SK-N-SH treated with all-trans-retinoic acid at 6 μM for 48 hours (cell line): ENCODE measurements at regions not wholly inside any gene's neighbourhood (a gene's known extent, or its start where the extent isn't known, plus 50 kb on each side); places are given as distances from the start of the nearest gene placed in this dataset.

Source experiments
- CREB5 ChIP-seq: fragments of 250-450 bp; sonication (Bioruptor Pico); IDR thresholded peaks from 2 replicates; pipeline ENCODE4 v1.5.1; 2020; ENCODE audit warnings: low read depth, mild to moderate bottlenecking, moderate library complexity
- CSDC2 ChIP-seq: fragments of 250-450 bp; sonication (Bioruptor Pico); IDR thresholded peaks from 2 replicates; pipeline ENCODE4 v1.5.0; 2020; ENCODE audit warnings: mild to moderate bottlenecking, moderate library complexity
- CSRNP3 ChIP-seq: fragments of 250-450 bp; sonication (Bioruptor Pico); IDR thresholded peaks from 2 replicates; pipeline ENCODE4 v1.5.1; 2021; ENCODE audit warnings: mild to moderate bottlenecking, moderate library complexity
- OSR1 ChIP-seq: fragments of 250-450 bp; sonication (Bioruptor Pico); IDR thresholded peaks from 2 replicates; pipeline ENCODE4 v1.8.0; 2022; ENCODE audit warnings: moderate library complexity, mild to moderate bottlenecking, inconsistent platforms
- PATZ1 ChIP-seq: fragments of 250-450 bp; sonication (Bioruptor Pico); IDR thresholded peaks from 2 replicates; pipeline ENCODE4 v1.8.0; 2020; ENCODE audit warnings: mild to moderate bottlenecking, moderate library complexity, borderline replicate concordance
- PPARA ChIP-seq: fragments of 250-450 bp; sonication (Bioruptor Pico); IDR thresholded peaks from 2 replicates; pipeline ENCODE4 v1.5.0; 2020; ENCODE audit warnings: mild to moderate bottlenecking, borderline replicate concordance
- RARB ChIP-seq: fragments of 250-450 bp; sonication (Bioruptor Pico); IDR thresholded peaks from 2 replicates; pipeline ENCODE4 v1.8.0; 2021; ENCODE audit warnings: mild to moderate bottlenecking, moderate library complexity
- SNAI2 ChIP-seq: fragments of 250-450 bp; sonication (Bioruptor Pico); IDR thresholded peaks from 2 replicates; pipeline ENCODE4 v1.5.0; 2020; ENCODE audit warnings: mild to moderate bottlenecking, moderate library complexity
- ZFP3 ChIP-seq: fragments of 250-450 bp; sonication (Bioruptor Pico); IDR thresholded peaks from 2 replicates; pipeline ENCODE4 v1.5.0; 2020; ENCODE audit warnings: mild to moderate bottlenecking, moderate library complexity
- ZNF565 ChIP-seq: fragments of 450-650 bp; formaldehyde crosslinking; conservative IDR thresholded peaks from 2 replicates; pipeline ENCODE4 v1.5.0; 2020; ENCODE audit warnings: low read depth, mild to moderate bottlenecking, moderate library complexity
- ZNF8 ChIP-seq: fragments of 450-650 bp; formaldehyde crosslinking; IDR thresholded peaks from 2 replicates; pipeline ENCODE4 v1.5.0; 2020; ENCODE audit warnings: mild to moderate bottlenecking, moderate library complexity

GRCh38 chrX:71859637-71860036 is 51.0 kb upstream of the NHSL2 start:
- no peak for TF ChIP-seq OSR1 (CRISPR knock-in tag)
- TF ChIP-seq CSDC2 (CRISPR knock-in tag) = no peak
- TF ChIP-seq ZNF8 (CRISPR knock-in tag) = no peak
- TF ChIP-seq CREB5 (CRISPR knock-in tag) = no peak
- TF ChIP-seq ZFP3 = no peak
- no peak for TF ChIP-seq PPARA (CRISPR knock-in tag)
- TF ChIP-seq SNAI2 (CRISPR knock-in tag) = no peak
- no peak for TF ChIP-seq ZNF565 (CRISPR knock-in tag)
- TF ChIP-seq RARB (CRISPR knock-in tag) = no peak
- TF ChIP-seq PATZ1 (CRISPR knock-in tag) = no peak
- no peak for TF ChIP-seq CSRNP3 (CRISPR knock-in tag)
